HEK293 (cell line): ENCODE measurements at regions not wholly inside any gene's neighbourhood (a gene's known extent, or its start where the extent isn't known, plus 50 kb on each side); places are given as distances from the start of the nearest gene placed in this dataset.

ENCODE experiments used
- CTCF ChIA-PET: fragments of 350-600 bp; formaldehyde crosslinking; extraction: SDS; loops from one replicate; lab custom pipeline; 2021; ENCODE audit warnings: antibody characterized with exemption; lab: Yijun Ruan, JAX
- POLR2A ChIA-PET: fragments of 300-600 bp; formaldehyde crosslinking; extraction: SDS; loops from one replicate; lab custom pipeline; 2020; ENCODE audit warnings: antibody characterized with exemption, inconsistent platforms; lab: Yijun Ruan, JAX
- H3K27ac ChIP-seq: fragments of 200-500 bp; sonication (Bioruptor generic); 2 replicates; pipeline ENCODE4 v1.5.1; 2014; ENCODE audit warnings: low read depth, low read length, control low read depth, inconsistent platforms; ENCODE audit errors: extremely low read depth
- H3K36me3 ChIP-seq, 2 experiments: fragments of 200-500 bp in 1 of 2; sonication (Bioruptor generic) in 1 of 2; 1 replicate in 1 of 2; 2 replicates in 1 of 2; pipeline ENCODE4 v1.5.1; 2014 to 2017; ENCODE audit warnings: inconsistent platforms in 2 of 2, low read length in 2 of 2; ENCODE audit not compliant: control insufficient read depth in 2 of 2, insufficient read depth in 1 of 2
- H3K4me1 ChIP-seq: fragments of 200-500 bp; sonication (Bioruptor generic); 2 replicates; pipeline ENCODE4 v1.5.1; 2014; ENCODE audit warnings: mild to moderate bottlenecking, low read length, inconsistent platforms; ENCODE audit not compliant: control insufficient read depth, insufficient read depth
- H3K4me3 ChIP-seq: 2 replicates; pipeline ENCODE4 v1.5.1; 2011; ENCODE audit warnings: low read depth, mild to moderate bottlenecking, control low read depth, low read length, moderate library complexity
- H3K9me3 ChIP-seq: fragments of 200-500 bp; sonication (Bioruptor generic); 2 replicates; pipeline ENCODE4 v1.5.1; 2014; ENCODE audit warnings: low read depth, low read length, inconsistent platforms; ENCODE audit not compliant: control insufficient read depth, insufficient read depth
- FEZF1 ChIP-seq: fragments of 450-650 bp; formaldehyde crosslinking; IDR thresholded peaks from 2 replicates; pipeline ENCODE4 v1.5.1; 2016; ENCODE audit warnings: missing biosample characterization, missing genetic modification characterization
- KLF1 ChIP-seq: fragments of 450-650 bp; formaldehyde crosslinking; IDR thresholded peaks from 2 replicates; pipeline ENCODE4 v1.5.1; 2016; ENCODE audit warnings: missing biosample characterization, missing genetic modification characterization
- KLF16 ChIP-seq: fragments of 450-650 bp; formaldehyde crosslinking; IDR thresholded peaks from 2 replicates; pipeline ENCODE4 v1.5.1; 2017; ENCODE audit warnings: missing biosample characterization, missing genetic modification characterization
- MEIS1 ChIP-seq: sonication (generic); formaldehyde crosslinking; IDR thresholded peaks from 2 replicates; pipeline ENCODE4 v1.8.1; 2022; ENCODE audit warnings: missing genetic modification reagents, mild to moderate bottlenecking, borderline replicate concordance
- REST ChIP-seq: fragments of 450-650 bp; formaldehyde crosslinking; IDR thresholded peaks from 2 replicates; pipeline ENCODE4 v1.5.1; 2016; ENCODE audit warnings: missing biosample characterization, missing genetic modification characterization
- SALL2 ChIP-seq: fragments of 450-650 bp; formaldehyde crosslinking; IDR thresholded peaks from 2 replicates; pipeline ENCODE4 v1.5.0; 2017; ENCODE audit warnings: missing biosample characterization, mild to moderate bottlenecking, missing genetic modification characterization, borderline replicate concordance
- ZBTB1 ChIP-seq: fragments of 450-650 bp; formaldehyde crosslinking; IDR thresholded peaks from 2 replicates; pipeline ENCODE4 v1.5.1; 2016; ENCODE audit warnings: missing biosample characterization, missing genetic modification characterization
- ZFP69B ChIP-seq: fragments of 450-650 bp; formaldehyde crosslinking; IDR thresholded peaks from 2 replicates; pipeline ENCODE4 v1.5.1; 2016; ENCODE audit warnings: missing biosample characterization, missing genetic modification characterization
- ZNF174 ChIP-seq: fragments of 450-650 bp; formaldehyde crosslinking; IDR thresholded peaks from 2 replicates; pipeline ENCODE4 v1.5.0; 2017; ENCODE audit warnings: missing biosample characterization, mild to moderate bottlenecking, missing genetic modification characterization
- ZNF280D ChIP-seq: fragments of 450-650 bp; formaldehyde crosslinking; IDR thresholded peaks from 2 replicates; pipeline ENCODE4 v1.5.1; 2016; ENCODE audit warnings: missing biosample characterization, missing genetic modification characterization
- ZNF362 ChIP-seq: fragments of 450-650 bp; formaldehyde crosslinking; IDR thresholded peaks from 2 replicates; pipeline ENCODE4 v1.5.1; 2016; ENCODE audit warnings: missing biosample characterization, missing genetic modification characterization
- ZNF639 ChIP-seq: fragments of 450-650 bp; formaldehyde crosslinking; IDR thresholded peaks from 2 replicates; pipeline ENCODE4 v1.5.1; 2016; ENCODE audit warnings: missing biosample characterization, missing genetic modification characterization
- ZNF658 ChIP-seq: fragments of 450-650 bp; formaldehyde crosslinking; IDR thresholded peaks from 2 replicates; pipeline ENCODE4; 2016; ENCODE audit warnings: missing biosample characterization, missing genetic modification characterization
- ZNF707 ChIP-seq: fragments of 450-650 bp; formaldehyde crosslinking; IDR thresholded peaks from 2 replicates; pipeline ENCODE4 v1.5.1; 2016; ENCODE audit warnings: missing biosample characterization, missing genetic modification characterization
- ZNF792 ChIP-seq: fragments of 450-650 bp; formaldehyde crosslinking; IDR thresholded peaks from 2 replicates; pipeline ENCODE4 v1.5.1; 2016; ENCODE audit warnings: missing biosample characterization, missing genetic modification characterization
- TF ChIP-seq, protein P1 (sequence below): fragments of 450-650 bp; formaldehyde crosslinking; IDR thresholded peaks from 2 replicates; pipeline ENCODE4 v1.5.1; 2016; ENCODE audit warnings: missing biosample characterization, missing genetic modification characterization, borderline replicate concordance

GRCh38 chr11:45583981-45584566 is 81.3 kb downstream of the CHST1 start:
- POLR2A ChIA-PET: no interaction called here
- CTCF ChIA-PET: interaction anchor here (0.6 kb wide), 1 partner anchor 213 kb away, joined by 4 read pairs; no protein-coding TSS in a partner anchor
- TF ChIP-seq FEZF1 (no peak), KLF16 (tag by site-specific recombination) (no peak), ZNF280D (tag by site-specific recombination) (no peak), ZNF658 (tag by site-specific recombination) (no peak), ZFP69B (no peak), SALL2 (tag by site-specific recombination) (no peak)
- TF ChIP-seq, all 188 proteins: peak for 0

GRCh38 chr11:45580399-45580798 is 85.0 kb downstream of the CHST1 start:
- H3K27ac ChIP-seq: no peak overlapping the region
- CTCF ChIA-PET: no interaction called here
- TF ChIP-seq REST (tag by site-specific recombination) (peak; percentile 87), ZNF362 (tag by site-specific recombination) (no peak)
- no peak overlapping the region for H3K4me3 ChIP-seq
- H3K36me3 ChIP-seq: no peaks in the 10 kb centered on the region
- no peaks in the 10 kb centered on the region for H3K9me3 ChIP-seq
- POLR2A ChIA-PET: no interaction called here
- H3K4me1 ChIP-seq: no peaks in the 10 kb centered on the region

More at GRCh38 chr11:45583981-45584566, 81.3 kb downstream of the CHST1 start:
- Histone ChIP-seq H3K36me3 (no peaks in the 10 kb centered on the region), H3K4me1 (no peaks in the 10 kb centered on the region), H3K4me3 (no peak overlapping the region), H3K9me3 (no peaks in the 10 kb centered on the region), H3K27ac (no peak overlapping the region)

DNA sequence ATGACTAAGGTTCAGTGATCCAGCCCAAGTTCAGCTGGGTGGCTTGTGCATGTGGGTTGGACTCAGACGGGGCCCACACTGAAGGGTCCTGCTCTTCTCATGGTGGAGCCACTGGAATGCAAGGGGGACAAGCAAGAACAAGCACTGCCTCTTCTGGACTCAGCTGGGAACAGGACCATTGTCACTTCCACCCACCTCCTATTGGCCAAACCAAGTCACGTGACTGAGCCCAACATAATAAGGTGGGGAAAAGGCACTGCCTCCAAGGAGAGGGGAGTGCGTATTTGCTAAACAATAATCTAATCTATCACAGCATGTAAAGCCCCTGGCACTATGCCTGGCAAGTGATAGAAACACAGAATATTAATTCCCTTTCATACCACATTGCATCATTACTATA is 87.1 kb downstream of the CHST1 start:
- Histone ChIP-seq H3K4me3 (no peak overlapping the region), H3K27ac (no peak overlapping the region), H3K4me1 (no peaks in the 10 kb centered on the region), H3K9me3 (no peaks in the 10 kb centered on the region), H3K36me3 (no peaks in the 10 kb centered on the region)
- ChIA-PET CTCF (interaction anchor here (0.8 kb wide), 1 partner anchor 15 kb away, joined by 3 read pairs; no protein-coding TSS in a partner anchor), POLR2A (no interaction called here)
- no peak for TF ChIP-seq ZBTB1 (tag by site-specific recombination)
- no peak for TF ChIP-seq ZNF792
- no peak for TF ChIP-seq MEIS1 (CRISPR knock-in tag)
- no peak for TF ChIP-seq ZNF639 (tag by site-specific recombination)
- TF ChIP-seq ZNF707: no peak
- TF ChIP-seq, protein P1, sequence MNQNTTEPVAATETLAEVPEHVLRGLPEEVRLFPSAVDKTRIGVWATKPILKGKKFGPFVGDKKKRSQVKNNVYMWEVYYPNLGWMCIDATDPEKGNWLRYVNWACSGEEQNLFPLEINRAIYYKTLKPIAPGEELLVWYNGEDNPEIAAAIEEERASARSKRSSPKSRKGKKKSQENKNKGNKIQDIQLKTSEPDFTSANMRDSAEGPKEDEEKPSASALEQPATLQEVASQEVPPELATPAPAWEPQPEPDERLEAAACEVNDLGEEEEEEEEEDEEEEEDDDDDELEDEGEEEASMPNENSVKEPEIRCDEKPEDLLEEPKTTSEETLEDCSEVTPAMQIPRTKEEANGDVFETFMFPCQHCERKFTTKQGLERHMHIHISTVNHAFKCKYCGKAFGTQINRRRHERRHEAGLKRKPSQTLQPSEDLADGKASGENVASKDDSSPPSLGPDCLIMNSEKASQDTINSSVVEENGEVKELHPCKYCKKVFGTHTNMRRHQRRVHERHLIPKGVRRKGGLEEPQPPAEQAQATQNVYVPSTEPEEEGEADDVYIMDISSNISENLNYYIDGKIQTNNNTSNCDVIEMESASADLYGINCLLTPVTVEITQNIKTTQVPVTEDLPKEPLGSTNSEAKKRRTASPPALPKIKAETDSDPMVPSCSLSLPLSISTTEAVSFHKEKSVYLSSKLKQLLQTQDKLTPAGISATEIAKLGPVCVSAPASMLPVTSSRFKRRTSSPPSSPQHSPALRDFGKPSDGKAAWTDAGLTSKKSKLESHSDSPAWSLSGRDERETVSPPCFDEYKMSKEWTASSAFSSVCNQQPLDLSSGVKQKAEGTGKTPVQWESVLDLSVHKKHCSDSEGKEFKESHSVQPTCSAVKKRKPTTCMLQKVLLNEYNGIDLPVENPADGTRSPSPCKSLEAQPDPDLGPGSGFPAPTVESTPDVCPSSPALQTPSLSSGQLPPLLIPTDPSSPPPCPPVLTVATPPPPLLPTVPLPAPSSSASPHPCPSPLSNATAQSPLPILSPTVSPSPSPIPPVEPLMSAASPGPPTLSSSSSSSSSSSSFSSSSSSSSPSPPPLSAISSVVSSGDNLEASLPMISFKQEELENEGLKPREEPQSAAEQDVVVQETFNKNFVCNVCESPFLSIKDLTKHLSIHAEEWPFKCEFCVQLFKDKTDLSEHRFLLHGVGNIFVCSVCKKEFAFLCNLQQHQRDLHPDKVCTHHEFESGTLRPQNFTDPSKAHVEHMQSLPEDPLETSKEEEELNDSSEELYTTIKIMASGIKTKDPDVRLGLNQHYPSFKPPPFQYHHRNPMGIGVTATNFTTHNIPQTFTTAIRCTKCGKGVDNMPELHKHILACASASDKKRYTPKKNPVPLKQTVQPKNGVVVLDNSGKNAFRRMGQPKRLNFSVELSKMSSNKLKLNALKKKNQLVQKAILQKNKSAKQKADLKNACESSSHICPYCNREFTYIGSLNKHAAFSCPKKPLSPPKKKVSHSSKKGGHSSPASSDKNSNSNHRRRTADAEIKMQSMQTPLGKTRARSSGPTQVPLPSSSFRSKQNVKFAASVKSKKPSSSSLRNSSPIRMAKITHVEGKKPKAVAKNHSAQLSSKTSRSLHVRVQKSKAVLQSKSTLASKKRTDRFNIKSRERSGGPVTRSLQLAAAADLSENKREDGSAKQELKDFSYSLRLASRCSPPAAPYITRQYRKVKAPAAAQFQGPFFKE (tag by site-specific recombination): no peak
- no peak for TF ChIP-seq ZNF174 (tag by site-specific recombination)
- no peak for TF ChIP-seq KLF1 (tag by site-specific recombination)
